UCSD-AML1 (cell line): ENCODE measurements at regions not wholly inside any gene's neighbourhood (a gene's known extent, or its start where the extent isn't known, plus 50 kb on each side); places are given as distances from the start of the nearest gene placed in this dataset.

Experiments used
- DNase-seq: peaks from one replicate; lab custom pipeline; 2025; ENCODE audit not compliant: unreplicated experiment; lab: John Stamatoyannopoulos, UW

DNA sequence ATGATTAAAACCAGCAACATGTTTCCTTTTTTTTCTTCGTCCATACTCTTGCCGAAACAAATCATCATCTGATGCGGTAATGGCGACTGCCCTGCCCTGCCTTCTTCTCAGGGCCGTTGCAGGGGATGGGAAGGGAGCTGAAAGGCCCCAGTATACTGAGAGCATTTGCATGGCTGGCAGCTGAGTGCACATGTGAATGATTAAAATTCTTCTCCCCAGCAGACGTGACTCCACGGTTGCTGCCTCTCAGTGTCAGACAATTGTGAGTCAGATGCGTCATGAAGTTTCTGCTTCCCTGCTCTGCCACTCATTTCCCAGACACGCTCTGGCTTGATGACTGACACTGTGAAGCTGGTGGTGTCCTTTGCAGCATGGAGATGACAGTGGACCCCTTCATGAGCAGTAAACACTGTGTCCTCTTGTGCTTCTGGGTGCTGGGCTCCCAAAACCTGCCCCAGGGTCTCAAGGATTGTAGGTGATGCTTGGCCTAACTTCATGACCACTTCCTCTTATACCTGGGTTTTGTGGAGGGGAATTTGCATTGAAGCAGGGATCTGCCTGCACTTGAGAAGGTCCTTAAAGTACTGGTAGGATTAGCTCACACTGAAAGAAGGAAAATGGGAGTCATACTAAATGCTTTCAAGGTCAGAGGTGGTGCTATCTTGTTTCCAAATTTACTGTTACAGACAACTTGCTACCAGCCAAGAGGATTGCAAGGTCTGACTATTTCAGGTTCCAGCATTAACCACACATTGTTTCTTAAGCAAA, 222.5 kb upstream of the COPS8 start:
- no peak for DNase-seq

DNA sequence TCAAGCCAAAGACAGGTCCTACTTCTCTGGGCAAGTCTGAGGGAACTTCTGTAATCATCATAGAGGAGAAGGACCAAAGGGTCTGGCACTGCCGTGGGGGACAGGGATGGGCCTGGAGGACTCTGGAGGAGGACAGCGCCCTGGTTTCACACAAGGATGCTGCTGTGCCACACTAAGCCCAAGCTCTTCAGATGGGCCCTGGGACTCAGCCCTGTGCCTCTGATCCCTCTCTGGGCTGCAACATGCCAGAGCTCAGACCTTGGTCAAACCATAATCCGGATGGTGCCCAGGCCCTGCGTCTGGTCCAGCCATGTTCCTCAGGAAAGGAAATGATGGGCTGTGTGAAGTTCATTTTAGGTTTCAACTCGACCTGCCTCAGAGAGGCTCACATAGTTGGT, 222.0 kb upstream of the COPS8 start:
- DNase-seq: no peak

DNA sequence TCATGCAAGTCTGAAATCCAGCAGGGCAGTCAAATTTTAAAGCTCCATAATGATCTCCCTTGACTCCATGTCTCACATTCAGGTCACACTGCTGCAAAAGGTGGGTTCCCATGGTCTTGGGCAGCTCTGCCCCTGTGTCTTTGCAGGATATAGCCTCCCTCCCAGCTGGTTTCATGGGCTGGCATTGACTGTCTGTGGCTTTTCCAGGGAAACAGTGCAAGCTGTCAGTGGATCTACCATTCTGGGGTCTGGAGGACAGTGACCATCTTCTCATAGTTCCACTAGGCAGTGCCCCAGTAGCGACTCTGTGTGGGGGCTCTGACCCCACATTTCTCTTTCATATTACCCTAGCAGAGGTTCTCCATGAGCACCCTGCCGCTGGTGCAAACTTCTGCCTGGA, 220.6 kb upstream of the COPS8 start:
- DNase-seq: no peak

DNA sequence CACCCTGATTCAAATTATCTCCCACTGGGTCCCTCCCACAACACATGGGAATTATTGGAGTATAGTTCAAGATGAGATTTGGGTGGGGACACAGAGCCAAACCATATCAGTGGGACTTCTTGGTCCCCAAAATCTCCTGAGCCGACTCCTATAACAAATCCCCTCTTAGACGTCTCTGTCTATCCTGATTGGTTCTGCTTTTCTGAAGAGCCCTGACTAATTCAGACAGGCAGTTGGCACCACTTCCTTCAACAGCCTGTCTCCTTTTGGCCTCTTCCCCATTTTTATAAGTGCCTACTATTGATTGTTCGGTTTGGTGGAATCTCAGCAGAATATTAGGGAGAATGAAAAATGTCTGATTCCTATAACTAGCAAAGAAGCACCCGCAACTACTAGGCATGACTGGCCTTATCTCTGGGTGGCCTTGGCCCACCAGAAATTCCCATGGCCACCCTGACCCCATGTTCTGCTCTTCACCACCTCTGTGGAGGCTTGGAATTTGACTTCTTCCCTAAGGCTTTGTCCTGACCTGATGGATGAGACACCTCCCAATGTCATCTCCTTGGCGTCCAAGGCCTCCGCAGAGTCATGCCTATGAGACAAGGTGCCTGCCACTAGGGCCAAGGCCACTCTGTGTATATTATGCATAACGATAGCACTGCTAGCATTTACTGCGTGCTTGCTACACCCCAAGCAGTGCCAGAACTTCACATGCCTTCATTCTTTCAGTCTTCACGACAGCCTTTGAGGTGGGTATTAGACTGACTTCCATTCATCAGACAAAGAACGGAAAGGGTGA, 218.9 kb upstream of the COPS8 start:
- DNase-seq: no peak

DNA sequence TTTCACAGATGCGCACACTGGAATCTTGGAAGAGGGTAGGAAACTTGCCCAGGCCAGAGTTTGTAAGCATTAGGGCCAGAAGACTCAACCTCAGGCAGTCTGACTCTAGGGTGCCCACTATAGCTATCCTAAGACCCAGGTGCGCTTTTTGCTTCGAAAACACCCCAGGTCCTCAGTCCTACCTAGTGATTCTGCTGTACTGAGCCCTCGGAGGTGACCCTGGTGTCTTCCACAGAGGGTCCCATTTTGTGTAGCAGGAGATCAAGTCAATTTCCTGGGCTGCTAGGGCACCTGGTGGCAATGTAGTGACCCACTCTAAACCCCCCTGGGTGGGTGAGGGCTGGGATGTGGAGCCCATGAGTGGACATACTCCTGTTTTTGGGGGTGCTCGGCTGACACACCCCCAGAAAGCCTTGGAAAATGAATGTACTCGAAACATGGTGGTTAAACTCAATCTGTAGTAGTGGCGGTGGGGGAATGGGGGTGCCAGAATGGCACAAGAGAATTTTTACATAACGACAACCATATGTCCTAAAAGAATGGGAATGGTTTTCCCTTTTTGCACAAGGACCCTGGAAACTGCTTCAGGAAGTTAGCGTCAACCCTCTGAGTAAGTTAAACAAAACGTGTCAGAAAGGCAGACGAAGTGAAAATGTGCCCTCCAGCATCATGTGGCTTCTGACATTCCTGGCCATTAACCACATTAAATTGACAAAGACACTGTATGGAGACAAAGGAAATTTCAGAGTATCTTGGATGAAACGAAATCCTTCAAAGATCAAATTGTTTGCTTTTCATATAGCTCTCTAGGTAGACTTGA, 218.0 kb upstream of the COPS8 start:
- DNase-seq: no peak

DNA sequence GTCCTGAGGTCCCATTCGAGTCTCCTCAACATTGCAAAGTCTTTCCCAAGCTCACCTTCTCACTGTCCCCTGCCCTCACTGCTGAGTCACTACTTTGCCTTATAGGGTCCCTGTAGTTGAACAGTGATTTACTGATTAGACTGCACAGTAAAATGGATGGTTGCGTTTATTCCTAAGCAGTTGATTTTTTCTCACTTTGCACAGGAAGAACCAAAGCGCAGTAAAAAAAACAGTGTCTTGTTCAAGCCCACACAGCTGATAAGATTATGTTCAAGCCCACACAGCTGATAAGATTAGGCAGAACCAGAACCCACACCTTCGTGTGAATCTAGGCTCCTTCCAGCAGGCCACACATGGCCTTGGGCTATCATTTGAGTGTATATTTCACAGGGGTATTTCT, 215.3 kb upstream of the COPS8 start:
- no peak for DNase-seq

DNA sequence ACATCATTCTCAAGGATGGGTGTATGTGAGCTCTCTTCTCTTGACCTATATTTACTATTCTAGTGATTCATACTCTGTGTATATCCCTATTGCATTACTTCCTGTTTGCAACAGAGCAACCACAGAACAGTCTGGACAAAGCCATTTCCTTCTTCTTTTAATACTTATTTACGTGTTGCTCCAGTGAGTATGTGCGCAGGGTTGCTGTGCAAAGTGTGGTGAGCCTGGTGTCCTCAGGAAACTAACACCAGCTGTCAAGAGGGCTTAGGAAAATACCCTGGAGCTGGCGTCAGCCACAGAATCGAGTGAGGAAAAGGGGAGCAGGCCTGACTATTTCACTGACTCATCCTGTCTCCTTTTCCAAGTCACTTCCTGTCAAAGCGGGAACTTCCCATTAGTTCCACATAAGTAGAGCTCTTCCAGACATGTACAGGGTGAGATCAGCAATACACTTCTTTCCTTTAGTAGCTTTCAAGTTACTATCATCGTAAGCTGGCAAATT, 214.1 kb upstream of the COPS8 start:
- peak; percentile 72 for DNase-seq

DNA sequence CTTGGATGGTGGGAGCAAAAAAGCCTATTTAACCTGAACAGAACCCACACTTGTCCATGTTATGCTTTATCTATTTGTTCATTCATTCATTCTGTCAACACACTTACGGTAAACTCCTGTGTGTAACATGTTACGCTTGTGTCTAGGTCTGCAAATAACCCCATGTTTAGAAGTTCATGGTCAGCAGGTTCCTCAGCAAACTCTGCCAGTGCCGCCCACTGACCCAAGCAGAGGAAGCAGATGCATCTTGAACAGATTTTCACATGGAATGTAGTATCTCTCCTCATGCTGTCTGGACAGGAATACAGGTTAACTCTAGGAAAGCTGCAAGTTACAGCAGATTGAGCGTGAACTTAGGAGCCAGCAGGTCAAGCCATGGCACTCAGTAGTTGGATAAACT, 213.7 kb upstream of the COPS8 start:
- no peak for DNase-seq

DNA sequence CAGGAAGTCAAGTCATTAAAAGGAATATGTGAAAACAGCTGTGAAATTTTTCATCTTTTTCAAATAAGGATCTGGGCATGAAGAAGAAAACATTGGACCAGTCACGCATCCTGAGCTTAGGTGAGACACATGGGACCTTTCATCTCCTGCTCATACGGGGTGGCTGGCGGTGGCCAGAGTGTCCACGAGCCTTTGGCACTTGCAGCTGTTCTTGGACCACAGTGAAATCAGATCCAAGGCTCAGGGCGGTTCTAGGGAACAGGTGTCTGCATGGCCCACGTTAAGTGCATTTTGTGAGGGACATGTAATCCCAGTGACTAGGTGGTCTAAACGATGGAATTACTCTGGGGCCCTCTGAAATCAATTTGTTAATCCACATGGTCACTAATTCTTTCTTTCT, 212.7 kb upstream of the COPS8 start:
- no peak for DNase-seq

DNA sequence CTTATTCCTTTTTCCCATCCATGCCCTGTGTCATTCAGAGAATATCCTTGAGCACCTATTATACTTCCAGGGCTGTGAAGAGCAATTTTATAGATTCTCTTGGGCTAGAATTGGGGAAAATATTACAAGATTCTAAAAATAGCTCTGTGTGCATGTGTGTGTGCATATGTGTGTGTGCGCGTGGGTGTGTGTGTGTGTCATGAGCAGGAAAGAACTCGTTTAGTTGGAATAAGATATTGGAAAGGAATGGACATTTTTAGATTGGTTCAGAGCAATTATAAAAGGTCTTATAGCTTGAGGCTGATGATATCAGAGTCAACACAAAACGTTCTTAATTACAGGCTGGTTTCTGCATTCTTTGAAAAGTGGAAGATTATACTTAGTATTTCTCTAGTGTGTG, 212.1 kb upstream of the COPS8 start:
- no peak for DNase-seq

DNA sequence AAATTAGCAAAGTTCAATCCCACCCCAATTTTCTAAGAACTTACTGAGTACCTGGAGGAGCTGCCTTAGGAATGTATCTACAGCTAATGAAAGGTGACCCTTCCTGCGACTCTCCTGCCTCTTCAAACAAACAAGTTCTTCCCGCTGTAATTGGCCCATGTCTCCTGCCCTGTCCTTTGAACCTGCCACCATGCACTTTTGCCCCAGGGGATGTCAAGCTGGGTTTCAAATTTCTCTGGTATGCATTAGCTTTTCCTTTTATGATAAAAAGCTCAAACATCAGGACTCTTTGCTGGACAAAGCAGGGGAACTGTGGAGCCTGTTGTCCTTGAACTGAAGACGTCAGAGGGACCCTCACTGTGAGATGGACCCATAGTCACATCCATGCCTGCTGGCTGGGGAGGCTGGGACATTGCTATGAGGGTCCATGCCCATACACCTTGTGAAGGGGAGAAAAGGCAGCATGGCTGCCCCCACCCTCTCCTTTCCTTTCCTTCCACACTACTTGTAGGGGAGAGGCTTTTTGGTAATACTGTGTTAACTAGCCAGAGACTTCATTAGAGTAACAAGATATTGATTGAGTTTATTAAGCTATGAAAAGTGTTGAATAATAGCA, 210.7 kb upstream of the COPS8 start:
- DNase-seq: no peak

DNA sequence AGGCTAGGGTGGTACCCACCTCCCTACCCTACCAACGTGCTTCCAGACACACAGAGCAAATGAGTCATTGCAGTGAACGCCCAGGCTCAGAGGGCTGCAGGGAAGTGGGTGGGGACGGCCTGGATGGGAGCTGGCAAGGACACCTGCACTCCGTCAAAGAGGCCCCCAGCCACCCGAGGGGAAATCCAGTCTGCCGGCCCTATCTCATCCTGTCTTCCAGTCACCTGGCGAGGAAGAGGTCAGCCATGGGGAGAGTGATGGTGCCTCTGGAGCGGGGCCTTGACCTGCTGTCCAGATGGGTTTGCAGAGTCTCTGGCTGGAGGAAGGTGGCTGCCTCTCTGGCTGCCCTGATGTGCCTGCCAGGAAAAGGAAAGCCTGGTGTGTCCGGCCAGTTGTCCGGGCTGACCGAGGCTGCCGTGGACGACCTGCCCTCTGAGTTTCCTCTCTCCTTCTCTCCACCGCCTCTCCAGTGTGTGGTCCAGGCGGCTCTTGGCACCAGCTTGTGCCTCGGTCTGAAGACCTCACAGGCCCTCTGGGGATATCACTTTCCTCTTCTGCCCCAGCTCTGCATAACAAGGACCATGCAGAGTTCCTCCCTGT, 209.7 kb upstream of the COPS8 start:
- no peak for DNase-seq

DNA sequence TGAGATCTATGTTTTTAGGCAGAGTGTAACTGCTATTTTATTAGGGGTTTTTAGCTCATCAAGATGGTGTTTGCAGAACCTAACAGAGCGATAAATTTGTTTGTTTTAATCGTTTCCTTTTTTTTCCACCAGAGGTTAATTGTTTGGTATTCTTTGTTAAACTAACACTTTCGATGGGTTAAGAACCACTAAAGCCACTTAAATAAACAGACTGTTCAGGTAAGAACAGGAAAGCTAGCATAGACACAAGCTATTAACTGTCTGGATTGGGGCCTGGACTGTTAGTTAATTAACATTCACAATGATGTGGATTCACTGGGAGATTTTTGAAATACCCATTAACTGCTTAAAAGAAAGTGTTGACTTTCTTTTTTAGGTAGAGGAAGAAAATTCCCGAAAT, 209.0 kb upstream of the COPS8 start:
- DNase-seq: no peak

DNA sequence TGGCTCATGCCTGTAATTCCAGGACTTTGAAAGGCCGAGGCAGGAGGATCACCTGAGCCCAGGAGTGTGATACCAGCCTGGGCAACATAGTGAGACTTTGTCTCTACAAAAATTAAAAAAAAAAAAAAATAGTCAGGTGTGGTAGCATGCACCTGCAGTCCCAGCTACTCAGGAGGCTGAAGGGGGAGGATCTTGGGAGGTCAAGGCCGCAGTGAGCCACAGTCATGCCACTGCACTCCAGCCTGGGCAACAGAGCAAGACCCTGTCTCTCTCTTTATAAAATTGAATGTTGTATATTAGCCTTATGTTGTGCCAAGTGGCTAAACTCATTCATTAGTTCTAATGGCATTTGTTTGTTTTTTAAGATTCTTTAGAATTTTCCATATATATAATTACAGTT, 207.7 kb upstream of the COPS8 start:
- no peak for DNase-seq

DNA sequence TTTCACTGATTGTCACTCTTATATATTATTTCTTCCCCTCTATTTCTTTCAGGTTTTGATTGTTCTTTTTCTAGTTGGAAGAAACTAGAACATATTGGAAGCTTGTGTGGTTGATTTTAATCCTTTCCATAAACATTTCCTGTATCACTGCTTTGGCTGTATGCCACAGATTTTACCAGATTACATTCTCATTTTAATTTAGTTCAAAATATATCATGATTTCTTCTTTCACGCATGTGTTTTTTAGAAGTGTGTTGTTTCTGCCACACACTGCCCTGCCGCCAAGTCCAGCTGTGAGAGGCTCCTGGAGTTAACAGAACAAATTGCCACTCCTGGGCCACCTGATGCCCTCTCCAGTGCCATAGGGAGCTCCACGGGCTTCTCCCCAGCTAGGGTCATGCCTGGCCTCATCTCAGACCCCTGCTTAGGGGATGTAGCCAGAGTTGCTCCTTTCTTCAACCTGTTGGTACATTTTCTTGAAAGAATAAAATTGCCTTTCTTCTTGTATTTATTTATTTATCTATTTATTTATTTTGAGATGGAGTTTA, 206.2 kb upstream of the COPS8 start:
- no peak for DNase-seq

DNA sequence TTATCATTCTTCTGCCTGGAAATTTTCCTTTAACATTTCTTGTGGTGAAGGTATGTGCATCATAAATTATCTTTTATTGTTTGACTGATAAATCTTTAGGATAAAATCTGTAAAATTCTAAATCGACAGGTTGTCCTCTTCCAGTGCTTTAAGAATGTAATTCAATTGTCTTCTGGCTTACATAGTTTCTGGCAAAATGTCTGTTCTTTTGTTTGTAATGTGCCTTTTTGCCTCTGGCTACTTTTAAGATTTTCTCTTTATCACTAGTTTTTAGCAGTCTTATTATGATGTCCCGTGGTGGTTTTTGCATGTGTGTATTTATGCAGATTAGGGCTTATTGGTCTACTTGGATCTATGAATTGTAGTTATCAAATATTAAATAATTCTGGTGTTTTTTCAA, 203.6 kb upstream of the COPS8 start:
- DNase-seq: no peak

DNA sequence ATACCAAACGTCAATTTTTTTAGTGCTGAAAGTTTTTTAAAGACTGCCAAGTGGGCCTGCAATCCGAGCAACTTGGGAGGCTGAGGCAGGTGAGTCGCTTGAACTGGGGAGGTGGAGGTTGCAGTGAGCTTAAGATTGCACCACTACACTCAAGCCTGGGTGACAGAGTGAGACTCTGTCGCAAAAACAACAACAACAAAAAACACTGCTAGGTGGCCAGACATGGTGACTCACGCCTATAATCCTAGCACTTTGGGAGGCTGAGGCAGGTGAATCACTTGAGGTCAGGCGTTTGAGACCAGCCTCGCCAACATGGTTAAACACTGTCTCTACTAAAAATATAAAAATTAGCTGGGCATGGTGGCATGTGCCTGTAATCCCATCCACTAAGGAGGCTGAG, 202.8 kb upstream of the COPS8 start:
- no peak for DNase-seq

DNA sequence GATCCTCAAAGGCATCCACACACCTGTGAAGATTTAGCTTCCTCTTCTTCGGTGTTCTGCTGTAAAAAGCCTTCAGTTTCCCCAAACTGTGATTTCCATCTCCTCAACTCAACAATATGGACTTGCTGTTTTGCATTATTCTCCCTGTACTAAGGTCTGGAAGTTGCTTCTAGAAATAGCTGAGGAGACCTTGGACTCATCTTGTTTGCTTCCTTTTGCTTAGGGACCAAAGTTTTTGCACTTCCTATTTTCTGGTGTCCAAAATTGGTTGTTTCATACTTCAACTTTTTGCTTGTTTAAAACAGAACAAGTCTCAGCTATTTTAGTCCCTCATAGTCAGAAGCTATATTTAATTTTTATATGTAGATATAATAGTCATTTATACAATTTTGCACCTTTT, 201.9 kb upstream of the COPS8 start:
- no peak for DNase-seq

DNA sequence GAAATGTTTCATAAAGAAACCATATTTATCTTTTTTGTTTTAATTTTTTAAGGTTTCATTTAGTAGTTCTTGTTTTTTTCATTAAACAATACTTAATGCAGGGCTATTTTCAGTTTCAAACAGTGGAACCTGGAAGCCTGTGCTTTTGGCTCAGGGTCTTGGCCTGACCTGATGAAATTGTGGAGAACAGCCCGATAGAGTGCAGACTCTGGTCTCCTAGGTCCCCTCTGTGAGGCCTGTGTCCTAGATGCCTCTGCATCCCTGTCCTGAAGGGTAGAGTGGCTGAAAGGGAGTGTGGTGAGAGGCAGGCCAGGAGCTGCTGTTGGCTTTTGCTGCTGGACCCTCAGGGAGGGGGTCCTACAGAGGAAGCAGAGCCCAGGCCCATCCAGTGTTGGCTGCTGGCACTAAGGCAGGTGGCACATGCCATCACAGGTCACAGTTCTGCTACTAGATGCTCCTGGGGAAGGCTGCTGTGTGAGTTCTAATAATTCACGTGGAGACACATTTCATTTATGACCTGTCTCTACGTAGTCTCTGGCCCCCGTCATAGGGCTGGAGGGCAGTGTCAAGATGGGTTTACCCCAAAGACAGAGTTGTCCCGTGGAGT, 201.0 kb upstream of the COPS8 start:
- DNase-seq: no peak

DNA sequence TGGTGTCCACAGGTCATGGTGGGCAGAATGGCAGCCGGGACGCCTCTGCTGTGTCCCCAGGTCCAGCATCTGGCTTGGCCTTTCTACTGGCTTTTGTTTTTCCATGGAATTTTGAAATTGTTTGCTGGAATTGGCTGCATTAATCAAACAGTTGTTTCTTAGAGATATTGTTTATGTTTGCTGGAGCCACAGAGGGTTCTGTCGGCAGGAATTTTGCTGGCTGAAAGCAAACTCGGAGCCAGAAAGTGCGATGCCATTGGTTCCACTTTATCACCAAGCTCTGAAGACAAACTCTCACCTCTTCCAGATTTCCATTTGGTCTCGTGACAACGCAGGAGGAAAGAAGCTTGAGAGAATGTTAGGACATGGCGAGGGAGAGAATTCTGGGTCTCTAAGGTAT, 199.2 kb upstream of the COPS8 start:
- no peak for DNase-seq
